Mucosa of descending colon (tissue), 3 donors: ENCODE measurements at regions not wholly inside any gene's neighbourhood (a gene's known extent, or its start where the extent isn't known, plus 50 kb on each side); places are given as distances from the start of the nearest gene placed in this dataset.
"Not testable (repeated sequence)": the region's sequence is repeated elsewhere in the genome, so short reads cannot be mapped to it uniquely, and the experiment has no call there.

Experiments used
- ATAC-seq: fragments of 200-7000 bp; cut with Tn5 transposase; one replicate; pipeline ENCODE4 v1.9.1; 2020; ENCODE audit warnings: mild to moderate bottlenecking, moderate library complexity
- DNase-seq, 3 donors: peaks; one replicate each; pipeline ENCODE4 v3.0.0-alpha.2; 2020
- H3K36me3 ChIP-seq: fragments of 200-600 bp; one replicate; pipeline ENCODE4 v1.8.0; 2021; ENCODE audit warnings: low read depth, mild to moderate bottlenecking
- H3K4me1 ChIP-seq: fragments of 200-600 bp; one replicate; pipeline ENCODE4 v1.8.0; 2021; ENCODE audit warnings: low read depth, mild to moderate bottlenecking
- H3K4me3 ChIP-seq: fragments of 200-600 bp; one replicate; pipeline ENCODE4 v1.8.0; 2021; ENCODE audit warnings: mild to moderate bottlenecking
- H3K9me3 ChIP-seq: fragments of 200-600 bp; one replicate; pipeline ENCODE4 v1.8.0; 2021; ENCODE audit warnings: mild to moderate bottlenecking
- CTCF ChIP-seq: fragments of 200-600 bp; IDR thresholded peaks from one replicate; pipeline ENCODE4 v1.8.0; 2022; ENCODE audit warnings: antibody characterized with exemption, mild to moderate bottlenecking
- intact Hi-C, 2 donors: fragments of 100-400 bp; cut with DNase I in 1 of 2; cut with micrococcal nuclease in 1 of 2; formaldehyde crosslinking; loops; one replicate each; pipeline versions ENCODE4 v1.11.0 to v1.11.1; 2022; cut with DNase I, micrococcal nuclease
- donor health status: DM: no; HTN: no; CAD: no; lungs with moderate emphysema.
- donor health status: DM: no; HTN: no; CAD: no.
- donor health status: DM: no; HTN: yes; CAD: no.

GRCh38 chr9:78904686-78905085, 607.8 kb downstream of the PSAT1 start:
- no peak for TF ChIP-seq CTCF
- H3K4me3 ChIP-seq, result no peak overlapping the region
- intact Hi-C loops, result no loop called here
- ATAC-seq (no peak), DNase-seq (no peak)
- no peaks in the 10 kb centered on the region for H3K4me1 ChIP-seq
- no peaks in the 10 kb centered on the region for H3K9me3 ChIP-seq
- H3K36me3 ChIP-seq, result no peaks in the 10 kb centered on the region

GRCh38 chr9:78905387-78905786, 608.5 kb downstream of the PSAT1 start:
- intact Hi-C loops, result no loop called here
- ATAC-seq (no peak), DNase-seq (no peak)

GRCh38 chr9:78905986-78906755, 609.2 kb downstream of the PSAT1 start:
- Histone ChIP-seq H3K36me3 (no peaks in the 10 kb centered on the region), H3K4me3 (no peak overlapping the region), H3K4me1 (no peaks in the 10 kb centered on the region), H3K9me3 (no peaks in the 10 kb centered on the region)
- ATAC-seq (no peak), DNase-seq (no peak)
- TF ChIP-seq CTCF, result no peak
- intact Hi-C loops, result no loop called here

More at GRCh38 chr9:78905387-78905786, 608.5 kb downstream of the PSAT1 start:
- Histone ChIP-seq H3K36me3 (no peaks in the 10 kb centered on the region), H3K4me3 (no peak overlapping the region), H3K4me1 (no peaks in the 10 kb centered on the region), H3K9me3 (no peaks in the 10 kb centered on the region)
- no peak for TF ChIP-seq CTCF

- TF ChIP-seq CTCF, result no peak
- intact Hi-C loops, result no loop called here
- H3K36me3 ChIP-seq, result no peaks in the 10 kb centered on the region
- no peaks in the 10 kb centered on the region for H3K9me3 ChIP-seq
- ATAC-seq (no peak), DNase-seq (no peak)
- no peaks in the 10 kb centered on the region for H3K4me1 ChIP-seq
- H3K4me3 ChIP-seq, result no peak overlapping the region
These were observed 612.6 kb downstream of the PSAT1 start for GRCh38 chr9:78909566-78909965.

- H3K4me3 ChIP-seq, intact Hi-C loops, H3K4me1 ChIP-seq, DNase-seq, H3K36me3 ChIP-seq, ATAC-seq, H3K9me3 ChIP-seq: not testable (repeated sequence)
These were observed 620.0 kb downstream of the PSAT1 start for GRCh38 chr9:78916884-78917283.

- Histone ChIP-seq H3K9me3 (peaks cover 6% of the 10 kb centered on the region), H3K4me3 (no peak overlapping the region), H3K4me1 (no peaks in the 10 kb centered on the region), H3K36me3 (no peaks in the 10 kb centered on the region)
- no peak for TF ChIP-seq CTCF
- intact Hi-C loops, result no loop called here
- no peak for ATAC-seq
- DNase-seq, result no peak
These were observed 622.1 kb downstream of the PSAT1 start for GRCh38 chr9:78918976-78919375.
